ENCODE measurements at regions not wholly inside any gene's neighbourhood (a gene's known extent, or its start where the extent isn't known, plus 50 kb on each side); places are given as distances from the start of the nearest gene placed in this dataset.

DNA sequence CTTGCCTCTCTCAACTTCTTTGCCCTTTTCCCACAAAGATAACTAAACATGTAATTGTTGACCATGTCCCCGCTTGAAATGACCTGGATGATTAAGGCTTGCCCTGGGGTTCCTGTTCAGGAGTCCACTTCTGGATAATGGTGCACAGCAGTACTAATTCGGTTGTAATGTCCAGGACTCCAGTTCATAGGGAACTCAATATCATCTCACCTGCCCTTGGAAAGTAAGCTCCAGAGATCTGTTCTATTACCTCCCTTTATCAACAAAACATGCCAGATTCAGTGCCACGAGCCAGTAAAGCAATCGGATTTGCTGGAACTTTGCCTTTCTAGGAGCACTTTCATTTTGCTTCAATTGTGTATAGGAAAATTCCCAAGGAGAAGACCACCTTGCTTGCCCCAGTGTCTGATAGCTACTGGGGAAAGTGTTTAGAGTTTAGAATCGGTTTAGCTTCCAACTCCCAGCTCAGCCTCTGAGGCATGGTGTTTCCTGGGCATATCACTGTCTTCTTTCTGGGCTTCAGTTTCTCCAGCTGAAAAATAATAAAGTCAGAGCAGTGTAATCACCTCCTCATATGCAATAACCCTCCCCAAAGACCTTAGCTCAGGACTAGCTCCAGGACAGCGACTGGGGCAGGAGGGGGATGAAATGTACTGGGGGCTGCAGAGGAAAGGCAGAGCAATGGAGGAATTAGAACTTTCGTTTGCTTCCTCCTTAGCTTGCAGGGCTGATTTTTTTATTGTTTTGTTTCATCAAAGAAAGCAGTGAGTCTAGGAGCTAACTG is 162.6 kb upstream of the CYRIA start:
- no peak for DNase-seq (ENCODE audit: low spot score)

DNA sequence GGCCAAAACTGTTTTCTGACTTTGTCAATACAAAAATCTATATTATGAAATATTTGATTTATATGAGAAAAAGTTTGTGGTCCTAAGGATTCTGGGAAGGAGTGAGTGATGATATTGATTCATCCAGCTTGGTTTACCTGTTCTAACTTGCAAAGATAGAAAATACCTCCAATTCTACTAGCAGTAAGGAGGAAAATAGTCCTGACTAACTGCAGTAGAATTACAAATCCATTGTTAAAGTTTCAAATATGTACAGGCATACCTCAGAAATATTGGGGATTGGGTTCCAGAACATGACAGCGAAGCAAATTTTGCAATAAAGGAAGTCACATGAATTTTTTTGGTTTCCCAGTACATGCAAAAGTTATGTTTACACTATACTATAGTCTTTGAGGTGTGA is 158.8 kb upstream of the CYRIA start:
- no peak for DNase-seq (ENCODE audit: low spot score)

DNA sequence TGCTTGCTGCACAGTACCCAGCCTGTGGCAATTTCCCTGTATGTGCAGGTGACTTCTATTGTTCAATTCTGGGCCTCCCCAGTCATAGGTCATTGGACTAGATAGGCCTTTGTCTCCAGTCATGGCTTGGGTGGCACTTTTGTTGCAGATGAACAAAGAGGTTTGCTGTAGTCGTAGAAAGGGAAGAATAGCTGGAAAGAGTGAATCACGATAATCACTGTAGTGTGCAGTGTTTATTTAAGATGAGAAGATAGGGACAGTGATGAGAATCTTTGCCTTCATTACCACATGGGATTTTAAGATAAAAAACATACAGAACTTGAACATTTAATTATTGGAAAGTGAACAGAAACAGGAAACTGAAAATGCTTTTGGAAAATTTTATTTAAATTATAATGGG is 156.1 kb upstream of the CYRIA start:
- no peak for DNase-seq (ENCODE audit: low spot score)

DNA sequence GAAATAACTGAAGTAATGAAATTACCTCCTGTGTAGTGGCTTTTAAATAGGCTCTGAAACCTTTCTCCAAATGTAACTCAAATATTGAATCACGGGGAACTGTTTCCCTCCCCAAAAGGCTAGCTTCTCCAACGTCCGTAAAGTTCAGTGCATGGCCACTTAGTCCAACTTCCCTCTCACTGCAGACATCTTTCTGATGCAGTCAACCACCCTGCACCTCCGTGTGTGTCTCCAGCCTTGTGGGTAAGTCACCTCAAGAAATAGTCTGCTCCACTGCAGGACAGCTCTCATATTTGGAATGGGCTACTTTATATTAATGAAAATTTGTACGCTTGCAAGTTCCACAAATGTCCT is 152.5 kb upstream of the CYRIA start:
- no peak for DNase-seq (ENCODE audit: low spot score)

DNA sequence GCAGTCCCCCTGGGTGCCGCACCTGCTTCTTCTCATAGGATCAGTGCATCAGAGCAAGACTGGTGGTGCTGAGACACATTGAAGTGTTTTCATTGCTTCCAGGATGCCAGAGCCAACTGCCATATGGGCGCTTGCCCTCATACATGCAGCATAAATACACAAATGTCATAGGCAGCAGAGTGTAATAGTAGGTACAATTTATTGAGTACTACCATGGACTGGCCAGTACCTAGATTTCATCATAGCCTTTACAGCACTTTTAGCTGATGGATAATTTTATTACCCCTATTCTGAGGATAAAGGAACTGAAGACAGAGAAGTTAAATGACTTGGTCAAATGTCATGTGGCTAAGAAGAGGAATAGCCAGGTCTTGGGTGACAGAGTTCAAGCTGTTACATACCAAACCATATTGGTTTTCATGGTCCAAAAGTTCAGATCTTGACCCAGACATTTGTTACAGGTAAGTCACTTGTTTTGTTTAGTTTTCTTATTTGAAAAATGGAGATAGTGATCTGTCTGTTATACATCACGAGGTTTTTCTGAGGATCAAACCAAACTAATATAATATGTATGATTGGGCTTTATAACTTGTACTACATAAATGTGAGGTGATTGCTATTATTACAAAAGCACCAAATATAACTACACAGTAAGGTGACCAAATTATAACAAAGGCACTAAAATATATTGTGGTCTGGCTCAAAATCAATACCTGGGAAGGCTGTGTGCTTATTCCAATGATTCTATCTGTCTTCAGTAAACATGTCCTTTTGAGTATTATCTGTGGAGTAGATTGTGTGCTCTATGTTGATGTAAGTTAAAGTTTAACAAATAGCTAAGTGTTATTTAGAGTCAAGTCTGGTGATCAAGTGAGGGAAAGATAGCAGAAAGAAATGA is 151.9 kb upstream of the CYRIA start:
- DNase-seq (ENCODE audit: low spot score), result no peak

DNA sequence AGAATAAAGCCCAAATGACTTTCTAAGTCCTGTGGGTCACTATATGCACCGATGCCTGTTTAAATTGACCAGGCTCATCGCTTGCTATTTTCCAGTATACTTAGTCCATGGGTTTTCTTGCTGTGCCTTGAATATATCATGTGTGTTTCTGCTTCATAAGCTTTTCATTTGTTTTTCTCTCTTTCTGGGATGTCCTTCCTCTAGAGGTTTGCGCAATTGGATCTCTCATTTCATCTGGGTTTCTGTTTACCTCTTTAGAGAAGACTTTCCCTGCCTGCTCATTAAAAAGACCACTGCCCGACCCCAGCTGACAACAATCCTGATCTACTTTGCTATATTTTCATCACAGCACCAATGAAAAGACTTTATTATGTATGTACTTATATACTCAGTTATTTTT is 150.9 kb upstream of the CYRIA start:
- DNase-seq (ENCODE audit: low spot score), result no peak

DNA sequence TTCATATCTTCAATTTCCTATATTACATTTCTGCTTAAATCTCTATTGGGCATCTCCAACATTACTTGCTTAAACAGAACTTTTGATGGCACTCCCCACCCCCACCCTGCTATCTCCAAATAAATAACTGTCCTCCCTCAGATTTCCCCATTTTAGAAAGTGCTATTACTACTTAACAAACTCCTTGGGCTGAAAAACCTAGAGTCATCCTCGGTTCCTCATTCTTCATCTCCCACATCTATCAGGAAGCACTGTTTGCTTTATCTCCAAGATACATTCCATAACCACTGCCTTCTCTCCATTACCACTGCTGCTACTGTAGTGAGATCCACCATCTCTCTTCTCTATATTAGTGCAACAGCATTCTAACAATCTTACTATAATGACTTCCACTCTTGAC is 150.4 kb upstream of the CYRIA start:
- DNase-seq (ENCODE audit: low spot score), result no peak

DNA sequence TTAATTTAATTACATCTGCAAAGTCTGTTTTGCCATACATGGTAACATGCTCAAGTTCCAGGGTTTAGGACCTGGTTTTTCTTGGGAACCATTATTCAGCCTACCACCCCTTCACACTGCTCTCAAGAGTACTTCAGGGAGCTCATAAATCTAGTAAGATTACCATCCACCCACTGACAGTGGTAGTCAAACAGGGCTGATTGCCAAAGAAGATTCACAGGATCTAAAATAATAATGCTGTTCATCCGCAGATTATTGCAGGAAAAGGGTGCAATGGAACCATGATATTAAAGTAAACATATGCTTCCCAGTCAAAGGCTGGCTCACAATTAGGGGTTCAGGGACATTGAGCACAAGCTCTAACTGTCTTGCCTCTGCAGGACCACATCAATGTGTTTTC is 148.0 kb upstream of the CYRIA start:
- DNase-seq (ENCODE audit: low spot score), result no peak

DNA sequence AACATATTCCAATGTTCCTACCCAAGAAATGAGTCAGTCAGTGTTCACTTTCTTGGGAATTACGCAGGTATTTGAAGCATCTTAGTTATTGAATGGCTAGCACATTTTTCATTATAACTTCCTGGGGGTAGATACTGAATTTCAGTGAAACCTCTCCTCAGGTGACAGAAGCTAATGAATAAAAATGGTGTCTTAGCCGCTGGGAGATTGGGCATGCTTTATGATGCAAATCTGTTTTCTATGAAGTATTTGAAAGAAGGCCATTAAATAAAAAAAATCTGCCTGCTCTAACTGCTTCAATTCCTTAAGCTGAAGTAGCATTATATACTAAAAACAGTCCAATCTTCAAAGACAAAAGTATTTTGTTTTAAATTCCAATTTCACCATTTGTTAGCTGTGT is 132.8 kb upstream of the CYRIA start:
- no peak for DNase-seq (ENCODE audit: low spot score)

DNA sequence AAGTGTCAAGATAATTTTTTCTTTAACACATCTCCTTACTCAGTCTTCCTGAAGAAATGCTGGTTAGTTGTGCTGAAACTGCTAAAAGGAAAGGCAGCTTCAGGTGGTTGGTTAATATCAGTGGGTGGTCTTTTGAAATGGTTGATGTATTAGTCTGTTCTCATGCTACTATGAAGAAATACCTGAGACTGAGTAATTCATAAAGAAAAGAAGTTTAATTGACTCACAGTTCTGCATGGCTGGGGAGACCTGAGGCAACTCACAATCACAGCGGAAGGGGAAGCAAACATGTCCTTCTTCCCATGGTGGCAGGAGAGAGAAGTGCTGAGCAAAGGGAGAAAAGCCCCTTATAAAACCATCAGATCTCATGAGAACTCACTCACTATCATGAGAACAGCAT is 125.9 kb upstream of the CYRIA start:
- DNase-seq (ENCODE audit: low spot score), result no peak

DNA sequence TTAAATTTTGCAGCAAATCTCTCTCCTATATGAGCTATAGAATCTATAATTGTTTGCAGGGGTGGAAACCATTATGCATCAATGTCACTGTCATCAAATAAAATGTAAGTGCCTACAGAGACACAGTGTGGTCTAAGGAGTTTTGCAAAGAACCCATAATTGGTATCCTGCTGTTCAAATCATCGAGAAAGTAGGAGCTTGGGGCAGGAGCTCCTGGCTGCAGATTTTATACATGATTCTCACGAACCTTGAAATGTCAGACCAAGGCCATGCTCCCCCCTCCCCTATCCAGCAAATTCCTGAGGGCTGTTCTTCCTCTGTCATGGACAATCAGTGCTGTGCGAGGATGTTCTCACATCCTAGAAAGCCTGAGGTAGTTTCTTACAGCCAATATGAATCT is 119.5 kb upstream of the CYRIA start:
- DNase-seq (ENCODE audit: low spot score), result no peak

DNA sequence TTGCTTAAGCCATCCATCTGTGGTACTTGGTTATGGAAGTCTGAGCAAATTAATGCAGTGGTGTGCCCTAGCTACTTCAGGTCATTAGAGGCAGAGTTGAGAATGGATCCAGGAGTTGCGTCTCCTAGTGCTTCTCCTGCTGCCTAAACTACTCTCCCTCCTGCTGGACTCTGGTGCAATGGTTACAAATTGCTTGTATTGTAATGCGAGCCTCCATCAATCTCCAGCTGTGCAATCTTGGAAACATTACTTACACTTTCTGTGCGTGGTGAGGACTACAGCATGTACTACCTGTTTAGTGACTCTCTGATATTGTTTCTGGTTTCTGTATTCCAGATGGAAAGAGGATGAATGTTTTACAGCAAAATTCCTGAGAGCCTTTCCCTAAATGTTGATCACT is 119.0 kb upstream of the CYRIA start:
- no peak for DNase-seq (ENCODE audit: low spot score)

DNA sequence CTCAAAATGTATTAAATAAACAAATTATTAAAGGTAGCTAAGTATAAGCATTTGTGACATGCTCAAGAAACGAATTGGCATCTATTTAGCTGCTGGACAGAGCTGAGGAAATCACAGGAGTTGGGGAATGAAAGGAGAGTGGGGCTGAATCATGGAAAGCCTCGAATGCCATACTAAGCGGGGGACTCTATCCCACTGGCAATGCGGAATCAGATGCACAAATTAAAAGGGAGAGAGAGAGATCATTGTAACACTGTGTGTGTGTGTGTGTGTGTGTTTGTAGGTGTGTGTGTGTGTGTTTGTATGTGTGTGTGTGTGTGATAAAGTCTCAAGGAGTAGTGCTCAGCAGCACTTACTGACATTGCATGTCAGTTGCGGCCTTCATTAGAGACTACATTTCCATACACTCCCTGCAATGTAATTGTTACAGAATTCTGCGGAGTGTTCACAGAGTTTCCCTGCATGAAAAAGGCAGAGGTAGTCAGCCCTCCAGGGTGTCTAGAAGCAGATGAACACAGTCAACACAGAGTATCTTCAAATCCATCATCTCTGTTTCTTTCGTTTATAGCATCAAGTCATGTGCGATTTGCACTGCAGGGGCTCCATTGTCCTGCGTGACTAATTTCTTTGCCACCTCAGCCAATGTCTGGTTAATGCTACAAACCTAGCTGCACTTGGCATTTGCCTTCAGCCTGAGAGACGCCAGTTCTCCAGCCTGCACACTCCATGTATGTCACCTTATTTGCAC is 111.7 kb upstream of the CYRIA start:
- DNase-seq (ENCODE audit: low spot score), result no peak

DNA sequence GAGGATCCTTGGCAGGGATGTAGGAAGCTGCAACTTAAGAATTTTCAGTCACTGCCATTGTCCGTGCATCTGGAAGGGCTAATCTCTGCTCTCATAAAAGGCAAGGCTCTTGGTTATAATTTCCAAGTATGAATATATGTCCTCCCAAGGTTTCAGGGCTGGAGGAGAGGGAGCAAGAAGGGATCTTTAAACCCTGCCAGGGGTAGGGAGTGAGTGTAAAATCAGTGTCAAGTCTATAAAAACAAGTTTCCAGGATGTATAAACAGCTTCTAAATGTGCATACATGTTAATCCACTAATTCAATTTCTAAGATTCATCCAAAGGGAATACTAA is 110.2 kb upstream of the CYRIA start:
- DNase-seq (ENCODE audit: low spot score), result no peak

DNA sequence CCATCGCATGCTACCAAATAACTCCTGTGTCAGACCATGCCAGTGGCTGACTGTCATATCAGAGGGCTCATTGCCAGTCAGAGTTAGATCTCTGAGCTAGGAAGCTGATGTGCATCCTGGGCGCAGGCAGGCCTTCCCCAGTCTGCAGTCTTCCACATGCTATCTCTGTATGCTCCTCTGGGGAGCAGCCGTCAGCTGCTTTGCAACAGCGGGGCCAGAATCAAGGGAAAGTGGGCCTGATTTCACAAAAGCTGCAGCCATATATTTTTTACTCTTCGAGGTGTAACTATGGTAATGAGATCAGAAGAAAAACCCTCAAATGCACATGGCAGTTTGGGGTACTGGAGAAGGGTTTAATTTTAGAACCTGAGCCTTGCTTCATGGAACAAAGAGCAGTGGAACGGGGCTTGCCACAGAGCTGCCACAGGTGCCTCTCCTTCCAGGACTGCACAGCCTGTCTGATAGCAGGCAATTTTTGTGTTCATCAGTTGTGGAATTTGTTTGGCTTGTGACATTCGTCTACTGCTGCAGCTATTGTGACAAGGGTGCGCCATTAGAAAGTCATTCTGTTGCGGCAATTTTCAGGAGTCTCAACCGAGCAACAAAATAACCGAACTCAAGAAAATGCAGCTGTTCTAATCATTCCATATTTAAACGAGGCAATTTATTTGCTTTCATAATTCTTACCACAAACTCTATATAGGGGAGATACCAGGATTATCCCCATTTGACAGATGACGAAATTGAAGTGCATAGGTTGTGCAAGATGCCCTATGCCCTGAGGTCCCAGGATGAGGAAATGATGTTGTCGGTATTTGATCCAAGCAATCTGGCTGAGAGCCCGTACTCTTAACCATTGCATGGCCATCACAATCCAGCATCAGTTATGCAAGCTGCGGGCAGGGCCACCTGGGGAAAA is 109.6 kb upstream of the CYRIA start:
- DNase-seq (ENCODE audit: low spot score), result no peak

DNA sequence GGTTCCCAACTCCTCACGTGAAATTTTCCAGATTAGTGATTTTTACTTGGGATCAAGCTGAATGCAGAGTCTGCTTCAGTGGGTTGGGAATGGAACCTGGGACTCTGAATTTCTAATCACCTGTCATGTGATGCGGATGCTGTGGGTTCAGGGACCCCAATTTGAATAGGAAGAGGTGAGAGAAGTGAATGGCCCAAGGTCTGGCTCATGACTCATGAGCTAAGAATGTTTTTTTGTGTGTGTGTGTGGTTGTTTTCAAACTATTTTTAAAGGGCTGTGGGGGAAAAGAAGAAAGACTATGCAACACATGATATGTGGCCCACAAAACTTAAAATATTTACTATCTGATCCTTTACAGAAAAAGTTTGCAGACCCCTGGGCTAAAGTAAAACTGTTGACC is 108.5 kb upstream of the CYRIA start:
- no peak for DNase-seq (ENCODE audit: low spot score)

DNA sequence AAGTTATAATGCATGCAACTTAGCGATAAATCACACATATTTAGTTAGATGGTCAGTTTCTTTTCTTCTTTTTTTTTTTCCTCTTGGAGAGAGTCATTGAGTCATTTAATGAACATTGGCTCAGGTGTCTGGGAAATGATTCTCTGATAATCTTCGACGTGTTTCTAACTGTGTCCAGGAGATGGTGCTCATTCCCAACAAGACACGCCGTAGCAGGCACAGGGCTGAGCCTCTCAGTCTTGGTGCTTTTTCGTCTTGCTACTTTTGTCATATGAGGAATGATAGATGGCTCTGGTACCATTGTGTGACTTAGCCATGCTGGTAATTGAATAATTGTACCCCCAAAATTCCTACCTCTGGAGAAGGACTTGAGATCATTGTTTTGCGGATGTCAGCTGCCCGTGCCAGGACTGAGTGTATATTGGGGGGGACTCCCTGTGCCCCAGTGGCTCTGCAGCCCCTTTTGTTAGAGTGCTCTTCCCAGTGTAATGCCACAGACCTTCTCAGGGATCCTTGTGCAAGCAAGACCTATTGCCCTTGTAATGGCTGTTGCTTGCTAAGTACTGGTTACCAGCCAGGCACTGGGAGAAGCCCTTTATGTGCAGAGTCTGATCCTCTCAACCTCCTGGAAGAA is 107.6 kb upstream of the CYRIA start:
- peak; percentile 71 for DNase-seq (ENCODE audit: low spot score)

DNA sequence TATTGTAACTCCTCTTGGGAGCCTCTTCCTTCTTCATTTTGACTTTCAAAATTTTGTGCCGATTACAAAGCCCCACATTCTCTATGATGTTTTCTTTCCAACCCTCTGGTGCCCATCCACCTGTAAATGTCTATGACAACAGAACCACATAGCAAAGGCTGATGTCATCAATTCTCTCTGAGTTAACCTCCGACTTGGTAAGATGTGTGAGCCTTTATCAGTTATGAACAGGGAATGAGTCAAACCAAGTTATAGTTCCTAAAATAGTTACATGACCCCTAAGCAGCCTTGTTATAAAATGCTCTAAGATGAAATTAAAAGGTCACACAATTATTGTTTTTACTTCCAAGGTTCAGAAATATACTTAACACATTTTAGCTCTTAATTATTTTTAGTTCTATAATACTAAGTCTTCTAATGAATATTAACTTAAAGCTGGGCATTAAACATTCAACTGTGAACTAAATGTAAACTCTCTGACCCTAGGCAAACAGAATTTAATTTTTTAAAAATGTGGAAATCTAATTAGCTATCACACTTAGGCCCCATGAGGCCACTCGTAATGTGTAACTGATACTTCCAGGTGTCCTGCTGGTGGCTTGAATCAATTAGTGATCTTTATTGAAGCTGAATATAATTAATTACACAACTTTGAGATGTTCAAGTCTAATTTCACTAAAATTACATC is 102.3 kb upstream of the CYRIA start:
- no peak for DNase-seq (ENCODE audit: low spot score)

DNA sequence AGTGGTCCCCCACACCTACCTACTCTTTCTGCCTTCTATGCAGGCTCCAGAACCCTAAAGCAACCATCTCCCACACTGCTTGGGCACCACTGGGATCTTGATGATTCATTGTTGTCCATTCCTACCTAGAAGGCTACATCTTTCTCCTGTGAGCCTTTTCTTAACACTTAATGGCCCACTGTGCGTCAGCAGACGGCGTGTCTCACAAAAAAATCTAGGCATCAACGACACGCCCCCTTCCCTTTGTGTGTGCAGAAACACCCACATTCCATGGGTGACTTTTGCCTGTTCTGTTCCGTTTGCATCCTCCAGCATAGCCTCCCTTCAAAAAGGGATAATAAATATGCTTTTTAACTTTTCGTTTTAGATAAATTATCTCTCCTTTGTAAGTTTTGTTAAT is 99.7 kb upstream of the CYRIA start:
- DNase-seq (ENCODE audit: low spot score), result no peak

DNA sequence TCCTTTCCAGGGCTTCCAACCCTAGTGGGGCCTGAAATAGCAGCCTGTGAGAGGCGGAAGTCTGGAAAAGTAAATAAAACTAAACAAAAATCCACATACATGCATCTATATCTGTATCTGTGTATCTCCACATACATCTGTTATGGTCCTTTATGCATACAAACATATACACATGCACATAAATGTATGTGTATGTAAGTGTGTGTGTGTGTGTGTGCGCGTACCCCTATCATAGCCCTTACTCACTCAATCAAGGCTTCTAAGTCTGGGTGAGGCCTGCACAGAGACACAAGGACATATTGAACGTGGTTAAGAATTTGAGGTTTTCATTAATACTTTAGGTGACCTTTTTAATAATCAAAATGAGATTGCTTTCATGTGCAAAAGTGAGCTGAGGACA is 98.9 kb upstream of the CYRIA start:
- DNase-seq (ENCODE audit: low spot score), result no peak
